DMS153 treated with DMSO at 0.1 percent for 48 hours (cell line): ENCODE measurements at regions not wholly inside any gene's neighbourhood (a gene's known extent, or its start where the extent isn't known, plus 50 kb on each side); places are given as distances from the start of the nearest gene placed in this dataset.

Experiments used
- DNase-seq: peaks from one replicate; lab custom pipeline; 2025; ENCODE audit not compliant: unreplicated experiment; lab: John Stamatoyannopoulos, UW

DNA sequence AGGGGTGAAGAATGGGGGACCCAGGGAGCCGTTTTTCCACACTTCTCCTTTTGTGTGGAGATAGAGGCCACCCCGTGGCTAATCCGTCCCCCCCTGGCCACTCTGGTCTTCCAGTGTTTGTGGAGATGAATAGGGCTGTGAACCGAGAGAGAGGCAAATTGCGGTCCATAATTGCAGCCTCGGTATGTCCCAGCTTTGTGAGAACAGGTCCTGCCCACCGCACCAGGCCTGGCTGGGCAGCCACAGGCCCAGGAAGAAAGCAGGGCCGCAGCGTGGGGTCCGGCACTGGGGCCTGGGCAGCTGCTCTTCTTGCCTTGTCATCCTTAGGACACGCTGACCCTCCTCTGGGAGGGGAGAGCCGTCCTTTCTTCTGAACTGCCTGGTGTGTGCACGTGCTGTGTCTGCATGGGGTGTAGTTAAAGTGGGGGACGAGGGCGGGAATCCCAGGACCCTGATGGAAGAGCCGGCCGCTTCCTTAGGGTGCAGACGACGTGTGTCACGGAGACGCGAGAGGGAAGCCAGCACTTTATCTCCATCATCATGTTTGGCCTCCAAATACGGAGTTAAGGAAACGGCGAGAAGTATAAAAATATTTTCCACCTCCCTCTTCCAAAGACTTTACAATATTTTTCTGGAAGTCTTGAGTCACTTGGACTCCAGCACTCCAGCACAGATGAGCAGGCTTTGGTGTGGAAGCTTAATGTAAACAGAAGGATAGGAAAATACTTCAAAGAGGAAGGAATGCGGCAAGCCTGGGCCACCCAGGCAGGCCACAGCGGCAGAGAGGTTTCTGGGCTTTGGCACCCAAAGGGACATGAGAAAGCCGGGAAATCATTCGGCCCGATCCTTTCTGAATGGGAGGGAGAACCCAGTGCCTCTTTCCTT is 1248.4 kb downstream of the BRD1 start:
- no peak for DNase-seq

DNA sequence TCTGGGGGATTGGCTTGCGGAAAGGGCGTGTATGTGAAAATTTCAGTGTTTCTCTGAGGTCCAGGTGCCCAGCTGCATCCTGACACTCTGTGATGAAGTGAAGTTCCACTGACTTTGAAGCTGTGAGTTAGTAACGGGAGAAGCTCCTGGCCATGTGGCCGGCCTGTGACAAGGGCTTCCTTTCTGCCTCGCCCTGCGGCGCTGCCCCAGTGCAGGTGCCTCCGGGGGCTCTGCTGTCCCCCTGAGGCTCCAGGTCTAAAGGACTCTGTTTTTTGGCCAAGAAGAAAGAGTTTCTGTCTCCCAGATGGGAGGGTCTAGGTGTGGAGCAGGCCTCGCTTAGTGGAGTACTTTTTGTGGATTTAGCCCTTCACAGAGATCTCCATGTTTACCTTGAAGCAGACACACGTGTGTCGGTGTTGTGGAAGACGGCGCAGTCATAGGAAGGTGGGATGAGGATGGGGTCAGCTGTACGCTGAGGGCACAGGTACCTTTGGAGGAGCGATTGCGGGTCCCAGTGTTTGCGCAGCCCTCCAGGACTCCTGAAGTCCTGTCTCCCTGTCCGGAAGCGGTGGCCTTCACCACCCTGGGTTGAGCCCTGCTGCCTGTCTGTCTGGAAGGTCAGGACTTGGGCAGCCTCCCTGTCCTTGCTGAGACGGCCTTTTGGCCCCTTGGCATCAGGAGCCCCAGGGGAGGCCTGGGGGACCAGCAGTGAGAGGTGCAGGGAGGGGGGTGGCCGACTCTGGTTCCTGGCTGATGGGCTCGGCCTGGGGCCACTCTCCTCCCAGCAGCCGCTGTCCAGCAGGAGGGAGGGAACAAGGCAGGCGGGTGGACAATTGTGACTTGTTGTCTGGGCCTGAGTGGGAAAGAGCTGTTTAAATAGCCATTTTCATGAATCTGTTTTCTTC is 1249.3 kb downstream of the BRD1 start:
- no peak for DNase-seq

DNA sequence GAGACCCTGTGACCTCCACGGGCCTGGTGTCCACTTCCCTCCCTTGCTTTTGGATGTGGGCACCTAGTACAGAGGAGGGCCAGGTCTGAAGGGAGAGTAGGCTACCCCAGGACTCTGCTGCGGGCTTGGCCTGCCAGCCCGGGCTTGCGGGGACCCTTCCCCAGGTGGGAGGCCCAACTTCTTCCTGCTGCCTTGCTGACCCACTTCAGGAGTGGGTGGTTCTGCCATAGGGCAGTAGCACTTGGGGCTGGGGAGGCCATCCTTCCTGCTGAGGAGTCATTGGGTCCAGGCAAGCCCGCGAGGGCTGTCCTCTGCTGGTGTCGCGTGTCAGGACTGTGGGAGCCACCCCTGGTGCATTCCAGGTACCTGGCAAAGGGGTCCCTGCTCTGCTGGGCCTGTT is 1250.0 kb downstream of the BRD1 start:
- no peak for DNase-seq

DNA sequence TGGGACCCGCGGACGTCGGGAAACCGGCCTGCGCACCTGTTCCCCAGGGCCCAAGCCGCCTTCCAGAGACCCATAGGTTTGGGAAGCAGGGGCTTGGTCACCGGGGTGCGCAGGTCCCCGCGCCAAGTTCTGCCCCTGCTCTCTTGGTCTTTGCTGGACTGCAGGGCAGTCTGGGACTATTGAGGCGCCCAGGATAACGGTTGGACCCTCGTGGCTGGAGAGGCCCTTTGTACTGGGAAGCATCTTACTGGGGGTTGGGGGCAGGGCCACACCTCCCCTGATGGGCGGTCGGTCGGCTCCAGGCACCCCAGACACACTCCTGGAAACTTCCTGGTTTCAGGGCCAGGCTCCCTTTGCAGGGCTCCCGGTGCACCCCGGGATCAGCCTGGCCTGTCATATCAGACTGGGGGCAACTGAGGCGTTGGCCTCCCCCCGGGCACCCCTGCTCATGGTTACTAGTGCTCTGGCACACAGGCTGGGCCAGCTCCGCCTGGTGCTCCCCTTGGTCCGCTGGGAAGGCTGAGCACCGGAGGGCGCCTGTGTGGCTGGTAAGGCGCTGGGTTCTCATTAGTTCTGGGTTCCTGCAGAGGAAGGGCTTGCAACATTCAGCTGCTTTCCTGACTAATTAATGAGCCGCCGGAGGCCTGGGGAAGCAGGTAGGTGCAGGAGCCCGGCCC is 1250.5 kb downstream of the BRD1 start:
- peak; percentile 11 for DNase-seq

DNA sequence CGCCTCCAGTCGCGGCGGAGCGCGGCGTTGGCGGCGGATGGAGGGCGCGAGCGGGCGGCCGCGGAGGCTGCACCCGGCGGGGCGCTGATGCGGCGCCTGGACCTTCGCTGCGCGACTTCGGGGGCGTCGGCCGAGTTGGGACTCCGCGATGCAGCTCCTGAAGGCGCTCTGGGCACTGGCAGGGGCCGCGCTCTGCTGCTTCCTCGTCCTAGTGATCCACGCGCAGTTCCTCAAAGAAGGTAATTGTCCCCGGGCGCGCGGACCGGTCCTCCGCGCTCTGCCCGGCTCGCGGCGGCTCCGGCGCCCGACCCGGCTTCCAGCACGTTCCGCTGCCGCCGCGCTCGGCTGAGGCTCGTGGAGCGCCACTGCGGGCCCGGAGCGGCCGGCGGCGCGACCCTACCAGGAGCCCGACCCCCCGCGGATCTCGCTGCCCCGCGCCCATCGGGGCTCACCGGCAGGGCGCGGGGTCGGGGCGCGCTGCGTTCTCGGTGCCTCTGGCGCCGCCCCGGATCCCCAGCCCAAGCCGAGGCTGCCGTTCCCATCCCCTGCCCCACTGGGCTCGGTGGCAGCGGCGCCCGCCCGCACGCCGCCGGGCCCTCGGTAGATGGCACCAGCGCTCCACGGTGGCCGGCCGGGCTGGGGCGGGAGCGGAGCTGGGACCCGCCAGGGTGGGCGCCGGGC is 1251.2 kb downstream of the BRD1 start:
- peak; percentile 12 for DNase-seq

DNA sequence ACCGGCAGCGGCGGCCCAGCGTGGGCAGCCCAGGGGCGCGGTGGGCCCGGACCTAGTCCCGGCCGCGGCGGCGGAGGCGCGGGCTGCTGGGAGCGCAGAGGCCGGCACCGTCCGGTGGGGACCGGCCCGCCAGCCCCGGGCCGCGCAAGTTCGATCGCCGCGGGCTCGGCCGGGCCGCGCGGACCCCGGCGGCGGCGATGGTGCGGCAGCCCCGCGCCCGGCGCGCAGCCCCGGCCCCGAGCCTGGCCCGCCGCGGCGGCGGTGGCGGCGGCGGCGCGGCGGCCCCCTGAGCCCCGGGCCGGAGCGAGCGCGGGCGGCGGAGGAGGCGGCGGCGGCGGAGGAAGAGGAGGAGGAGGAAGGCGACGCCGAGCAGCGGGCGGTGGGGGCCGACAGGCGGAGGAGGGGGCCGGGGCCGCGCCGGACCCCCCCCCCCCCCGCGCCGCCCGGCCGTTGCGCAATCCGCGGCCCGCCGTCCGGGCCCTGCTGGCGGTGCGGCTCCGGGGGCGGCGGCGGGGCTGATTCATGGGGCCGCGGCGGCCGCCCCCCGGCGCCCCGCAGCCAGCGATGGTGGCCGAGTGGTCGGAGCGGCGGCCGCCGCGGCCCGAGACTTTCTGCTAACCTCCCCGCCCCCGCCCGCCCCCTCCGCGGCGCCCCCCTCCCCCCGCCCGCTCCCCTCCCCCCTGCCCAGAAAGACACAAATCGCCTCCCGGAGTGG is 1251.9 kb downstream of the BRD1 start:
- no peak for DNase-seq

DNA sequence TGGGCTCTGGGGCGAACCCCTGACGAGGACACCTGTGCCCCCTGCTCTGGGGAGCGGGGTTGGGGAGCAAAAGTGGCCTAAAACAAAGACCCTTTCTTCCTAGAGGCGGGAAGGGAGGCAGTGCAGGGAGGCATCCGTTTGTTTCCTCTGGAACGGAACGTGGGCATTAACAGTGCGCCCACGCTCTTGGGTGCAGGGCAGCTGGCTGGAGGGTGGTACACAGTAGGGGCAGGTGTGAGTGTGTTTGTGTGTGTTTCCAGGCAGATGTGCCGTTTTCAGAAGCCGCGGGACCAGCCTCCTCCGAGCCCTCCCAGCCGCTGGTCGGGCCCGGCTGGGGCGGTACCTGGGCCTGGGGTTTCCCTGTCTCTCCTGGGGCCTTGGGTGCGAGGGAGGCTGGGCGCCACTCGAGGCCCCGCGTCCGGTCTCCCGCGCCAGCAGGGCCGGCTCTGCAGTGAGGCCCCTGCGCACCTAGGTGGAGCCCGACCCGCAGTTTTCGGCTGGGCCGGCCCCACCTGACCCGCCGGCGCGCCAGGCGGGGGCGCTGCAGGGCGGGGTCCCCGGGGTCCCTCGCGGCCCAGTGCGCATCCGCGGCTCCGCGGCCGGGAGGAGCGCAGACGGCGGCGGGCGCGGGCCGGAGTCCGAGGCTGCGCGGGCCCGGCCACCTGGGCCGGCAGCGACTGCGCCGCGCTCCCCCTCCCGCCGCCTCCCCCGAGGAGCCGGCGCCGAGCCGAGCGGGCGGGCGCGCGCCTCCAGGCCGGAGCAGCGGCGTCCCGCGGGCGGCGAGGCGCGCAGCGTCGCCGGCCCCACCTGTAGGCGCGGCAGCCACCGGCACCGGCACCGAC is 1252.7 kb downstream of the BRD1 start:
- DNase-seq: peak; percentile 71

DNA sequence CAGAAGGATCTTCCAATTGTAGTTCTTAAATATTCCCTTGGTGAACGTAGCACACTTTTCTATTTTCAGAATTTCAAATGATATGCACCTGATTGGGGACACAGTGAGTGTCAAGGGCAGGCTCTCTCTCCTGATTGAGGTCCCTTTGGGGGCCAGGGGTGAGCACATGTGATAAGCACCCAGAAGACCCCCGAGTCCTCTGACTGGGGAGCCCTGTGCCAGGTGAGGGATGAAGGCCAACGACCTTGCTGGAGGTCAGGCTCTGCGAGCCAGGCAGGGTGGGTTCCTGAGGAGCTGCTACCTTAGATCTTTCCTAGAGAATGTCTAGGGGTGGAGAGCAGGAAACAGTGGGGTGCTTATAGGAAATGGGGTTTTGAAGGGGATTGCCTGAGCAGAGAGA is 1253.9 kb downstream of the BRD1 start:
- DNase-seq: no peak

DNA sequence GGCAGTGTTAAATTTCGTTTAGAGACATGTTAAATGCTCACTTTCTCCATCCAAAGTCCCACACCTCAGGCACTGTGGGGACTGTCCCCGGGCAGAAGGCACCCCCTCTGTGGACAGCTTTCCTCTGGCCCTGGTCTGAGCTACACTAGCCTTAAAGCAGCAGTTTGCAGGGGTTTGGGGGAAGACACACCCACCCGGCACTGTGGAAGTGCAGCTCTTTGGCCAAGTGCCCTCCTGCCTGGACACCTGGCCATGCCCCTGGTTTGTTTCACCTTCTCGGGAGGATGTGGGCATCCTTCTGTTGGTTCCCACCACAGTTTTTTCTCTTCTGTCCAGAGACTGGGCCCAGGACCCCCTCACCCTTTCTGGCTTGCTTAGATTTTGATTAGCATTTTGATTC is 1254.7 kb downstream of the BRD1 start:
- DNase-seq: no peak

DNA sequence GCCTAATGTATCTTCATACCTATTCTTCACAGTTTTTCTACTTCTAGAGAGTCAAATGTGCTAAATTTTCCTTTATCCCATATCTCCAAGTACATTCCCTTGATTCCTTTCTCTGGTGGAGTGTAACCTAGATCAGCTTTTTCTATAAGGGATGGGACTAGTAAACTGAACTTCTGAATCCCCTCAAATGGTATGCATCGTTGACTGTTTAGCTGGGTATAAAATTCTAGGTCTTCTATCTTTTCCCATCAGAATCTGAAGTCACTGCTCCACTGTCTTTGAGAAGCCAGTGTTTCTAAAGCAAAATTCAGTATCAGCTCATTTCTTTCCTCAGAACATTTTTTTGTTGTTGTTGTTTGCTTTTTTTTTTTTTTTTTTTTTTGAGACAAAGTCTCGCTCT is 1256.8 kb downstream of the BRD1 start:
- DNase-seq: no peak

DNA sequence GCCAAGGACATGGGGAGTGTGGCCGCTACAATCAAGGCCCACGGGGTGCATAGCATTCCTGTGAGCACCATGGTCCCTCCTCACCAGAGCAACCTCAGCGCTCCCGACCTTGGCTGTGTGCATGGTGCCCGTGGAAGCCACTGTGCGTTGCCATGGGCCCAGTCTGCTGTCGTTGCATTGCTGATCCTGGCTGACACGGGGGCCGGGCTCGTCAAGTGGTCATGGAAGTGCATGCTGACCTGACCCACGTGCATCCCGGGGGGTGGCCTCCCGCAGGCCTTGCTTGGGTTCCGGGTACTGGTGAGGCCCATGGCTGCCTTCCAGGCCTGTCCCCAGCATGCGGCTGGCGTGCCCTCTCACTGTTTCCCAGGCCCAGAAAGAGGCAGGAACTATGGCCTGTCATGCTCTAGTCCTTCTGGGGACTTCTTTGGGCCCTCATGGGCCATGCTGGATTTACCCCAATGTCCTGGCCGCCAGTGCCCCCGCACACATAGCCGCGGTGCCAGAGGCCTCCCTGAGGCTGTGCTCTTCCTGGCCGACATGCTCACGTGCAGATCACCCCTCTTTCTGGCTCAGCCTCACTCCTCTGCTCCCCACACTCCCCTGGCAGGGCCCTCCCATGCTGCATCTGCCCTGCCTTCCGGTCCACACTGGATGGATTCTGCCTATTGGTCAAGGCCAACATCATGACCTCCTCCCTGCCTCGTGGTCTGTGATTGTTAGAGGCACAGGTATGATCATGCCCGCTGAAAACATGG is 1258.0 kb downstream of the BRD1 start:
- no peak for DNase-seq

DNA sequence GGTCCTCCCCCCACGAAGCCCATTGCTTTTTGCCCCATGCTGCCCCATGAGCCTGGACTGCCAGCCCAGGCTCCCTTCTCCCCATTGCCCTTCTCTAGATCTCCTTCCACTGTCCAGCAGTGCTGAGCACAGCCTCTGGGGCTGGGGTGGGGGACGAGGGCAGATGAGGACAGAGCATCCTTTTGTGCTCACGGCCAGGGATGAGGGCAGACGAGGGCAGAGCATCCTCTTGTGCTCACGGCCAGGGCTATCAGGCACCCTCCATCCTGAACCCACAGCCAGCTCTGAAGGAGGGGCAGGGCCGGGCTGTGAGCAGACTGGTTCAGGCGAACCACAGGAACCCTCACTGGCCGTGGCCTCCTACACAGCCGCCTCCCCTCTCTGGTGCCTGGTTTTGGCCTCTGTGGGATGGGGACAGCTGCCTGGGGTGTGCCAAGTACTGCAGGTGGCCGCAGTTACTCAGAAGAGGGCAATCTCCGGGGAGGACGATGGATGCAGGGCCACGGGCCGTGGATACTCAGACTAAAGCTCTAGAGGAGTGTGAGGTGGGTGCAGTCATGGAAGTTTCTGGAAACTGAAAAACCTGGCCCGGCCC is 1258.8 kb downstream of the BRD1 start:
- no peak for DNase-seq

DNA sequence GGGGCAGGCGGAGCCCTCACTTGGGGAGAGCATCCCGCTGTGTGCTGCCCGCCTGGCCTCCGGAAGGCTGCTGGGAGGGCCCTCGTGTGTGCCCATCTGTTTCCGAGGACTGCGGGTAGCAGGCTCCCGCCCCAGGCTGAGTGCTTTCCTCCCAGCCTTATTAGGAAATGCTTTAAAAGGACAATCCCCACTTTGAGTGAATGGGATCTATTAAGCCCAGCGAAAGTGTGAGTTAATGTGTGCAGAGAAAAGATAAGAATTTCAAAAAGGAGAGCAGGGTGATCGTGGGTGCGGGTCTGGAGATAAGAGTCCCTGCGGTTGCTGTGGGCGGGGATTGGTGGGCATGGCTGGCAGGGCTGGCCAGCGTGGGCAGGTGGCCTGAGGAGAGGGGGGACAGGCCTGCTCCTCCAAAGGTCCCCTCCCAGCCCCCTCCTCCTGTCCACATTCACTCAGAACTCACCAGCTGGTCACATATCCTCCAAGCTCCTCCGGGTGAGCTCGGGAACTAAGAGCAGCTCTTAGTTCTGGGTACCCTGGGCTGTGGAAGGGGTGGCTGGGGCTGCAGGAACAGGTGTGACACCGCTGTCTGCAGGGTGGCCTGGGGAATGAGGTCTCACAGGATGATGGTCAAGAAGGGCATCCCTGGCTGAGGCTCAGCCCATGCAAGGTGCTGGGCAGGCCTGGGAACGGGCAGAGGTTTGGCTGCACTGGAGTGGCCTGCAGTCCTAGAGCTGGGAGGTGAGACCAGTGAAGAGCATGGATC is 1260.3 kb downstream of the BRD1 start:
- DNase-seq: no peak

DNA sequence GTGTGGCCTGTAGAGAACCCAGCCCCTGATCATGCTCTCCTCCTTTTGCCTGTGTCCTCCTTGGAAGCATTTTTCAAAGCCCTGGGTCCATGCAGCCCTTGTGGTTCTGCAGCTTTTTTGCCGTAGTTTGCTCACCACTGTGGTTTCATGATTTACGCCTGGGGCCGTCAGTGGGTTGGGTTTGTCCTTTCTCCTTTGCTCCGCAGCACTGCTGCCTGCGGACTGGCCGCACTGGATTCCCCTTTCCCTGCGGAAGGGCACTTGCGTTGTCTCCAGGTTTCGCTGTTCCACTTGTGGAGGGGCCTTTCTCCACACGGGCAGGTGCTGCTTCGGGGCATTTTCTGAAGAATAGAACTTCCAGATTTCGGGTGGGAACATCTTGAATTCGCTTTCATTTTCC is 1260.9 kb downstream of the BRD1 start:
- no peak for DNase-seq

DNA sequence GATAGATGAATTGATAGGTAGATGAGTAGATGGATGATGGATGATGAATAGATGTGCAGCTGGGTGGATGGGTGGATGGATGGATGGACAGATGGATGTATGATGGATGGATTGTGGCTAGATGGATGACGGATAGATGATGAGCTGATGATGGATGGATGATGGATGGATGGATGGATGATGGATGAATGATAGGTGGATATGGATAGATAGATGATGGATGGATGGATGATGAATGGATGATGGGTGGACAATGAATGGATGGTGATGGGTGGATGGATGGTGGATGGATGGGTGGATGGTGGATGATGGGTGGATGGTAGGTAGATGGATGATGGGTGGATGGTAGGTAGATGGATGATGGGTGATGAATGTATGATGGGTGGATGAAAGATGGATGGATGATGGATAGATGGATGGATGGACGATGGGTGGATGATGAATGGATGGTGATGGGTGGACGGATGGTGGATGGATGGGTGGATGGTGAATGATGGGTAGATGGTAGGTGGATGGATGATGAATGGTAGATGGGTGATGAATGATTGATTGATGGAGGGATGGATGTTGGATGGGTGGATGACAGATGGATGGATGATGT is 1261.7 kb downstream of the BRD1 start:
- DNase-seq: no peak

DNA sequence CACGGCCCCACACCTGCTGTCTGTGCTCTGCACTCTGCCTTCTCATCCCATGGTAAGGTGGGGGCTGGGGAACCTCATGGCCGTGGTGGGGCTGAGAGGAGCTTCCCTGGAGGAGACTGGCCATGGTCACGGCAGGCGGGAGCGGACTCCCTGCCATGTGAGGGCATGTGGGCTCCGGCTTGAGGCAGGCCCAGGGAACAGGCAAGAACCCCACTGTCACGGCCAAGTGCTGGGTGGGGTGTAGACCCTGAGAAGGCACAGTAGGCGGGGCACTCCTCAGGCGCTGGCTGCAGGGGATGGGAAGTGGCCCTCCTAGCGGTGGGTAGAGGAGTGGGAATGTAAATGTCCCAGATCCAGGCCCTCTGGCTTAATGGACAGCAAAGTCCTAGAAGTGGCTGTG is 1262.7 kb downstream of the BRD1 start:
- no peak for DNase-seq

DNA sequence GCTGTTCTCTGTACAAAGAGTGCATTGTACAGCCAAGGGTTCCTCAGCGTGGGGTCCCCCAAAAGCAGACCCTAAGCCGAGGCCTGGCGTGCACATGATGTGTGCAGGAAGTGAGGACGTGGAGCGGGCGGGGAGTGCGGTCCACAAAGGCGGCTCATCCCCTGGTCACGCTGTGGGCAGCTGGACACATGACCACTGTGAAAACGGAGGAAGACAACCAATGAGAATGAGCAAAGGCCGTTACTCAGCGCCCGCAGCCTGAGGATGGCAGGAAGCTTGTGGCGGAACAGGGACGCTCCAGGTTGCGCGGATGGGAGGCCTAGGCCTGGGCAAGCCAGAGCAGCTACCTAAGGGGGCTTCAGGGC is 1263.7 kb downstream of the BRD1 start:
- DNase-seq: no peak
